ENCODE measurements at regions not wholly inside any gene's neighbourhood (a gene's known extent, or its start where the extent isn't known, plus 50 kb on each side); places are given as distances from the start of the nearest gene placed in this dataset.

DNA sequence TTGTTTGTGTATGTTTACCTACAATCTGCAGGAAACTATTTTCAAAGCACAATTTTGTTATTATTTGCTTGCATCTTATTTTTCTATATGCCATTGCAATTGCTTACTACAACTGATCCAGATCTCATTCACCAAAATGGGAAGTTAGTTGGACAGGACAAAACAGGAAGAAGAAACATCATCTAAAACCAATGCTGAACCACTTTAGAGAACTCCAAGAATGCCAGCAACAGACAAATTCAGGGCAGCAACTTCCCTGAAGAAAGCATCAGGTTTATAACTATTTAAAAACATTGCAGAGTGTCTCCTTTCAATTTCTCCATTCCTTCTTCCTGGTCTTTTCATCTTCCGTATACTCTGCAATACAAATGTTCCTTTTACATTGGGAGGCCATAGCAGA lies 82.4 kb upstream of the SMYD2 start:
- no CpG with 5 or more reads among the region's 1 CpG for WGBS (ENCODE audit: extremely low coverage, insufficient read length, low lambda C conversion rate)
- no peak for DNase-seq

More for the DNA sequence above, 82.4 kb upstream of the SMYD2 start:
- H2BK15ac ChIP-seq (ENCODE audit: low read depth, low read length): no peak overlapping the region
- no peak overlapping the region for H2AK5ac ChIP-seq (ENCODE audit: insufficient read length, low read length)
- no peak overlapping the region for H2BK12ac ChIP-seq (ENCODE audit: insufficient read length, low read depth, low read length)
- no peaks in the 10 kb centered on the region for H3K36me3 Mint-ChIP-seq (ENCODE audit: insufficient read depth in 1 of 3, low read depth in 3 of 3)
- H3K27me3 Mint-ChIP-seq (ENCODE audit: low read depth): peaks cover 2% of the 10 kb centered on the region; the same call in 1 of the 2 replicates
- no peak overlapping the region for H2BK120ac ChIP-seq (ENCODE audit: low read depth, low read length, poor library complexity, severe bottlenecking)
- H2BK20ac ChIP-seq (ENCODE audit: low read depth, low read length, poor library complexity, severe bottlenecking): no peak overlapping the region
- peaks cover 1 to 5% of the 10 kb centered on the region in 2 experiments for H3K4me1 Mint-ChIP-seq
- no peaks in the 10 kb centered on the region for H3K27me3 ChIP-seq (ENCODE audit: insufficient read depth, low read length)
- H3K14ac ChIP-seq (ENCODE audit: insufficient read depth, low read length): no peak overlapping the region
- no peak overlapping the region for H3K27ac ChIP-seq (ENCODE audit: insufficient read length, low read depth, low read length)
- no peak overlapping the region for H4K5ac ChIP-seq (ENCODE audit: insufficient read length, low read depth, low read length)
- H4K20me1 ChIP-seq (ENCODE audit: control insufficient read depth, insufficient read depth, insufficient read length): no peaks in the 10 kb centered on the region
- no peak overlapping the region for H3K4me3 Mint-ChIP-seq
- H3K23ac ChIP-seq (ENCODE audit: insufficient read length, low read depth, low read length): no peak overlapping the region
- no peak overlapping the region for H3K4ac ChIP-seq (ENCODE audit: low read depth, low read length)
- H4K91ac ChIP-seq (ENCODE audit: insufficient read length, low read depth, low read length): no peak overlapping the region
- H3K23me2 ChIP-seq (ENCODE audit: insufficient read length, low read depth, low read length, poor library complexity, severe bottlenecking): no peaks in the 10 kb centered on the region
- TF ChIP-seq, protein P1, sequence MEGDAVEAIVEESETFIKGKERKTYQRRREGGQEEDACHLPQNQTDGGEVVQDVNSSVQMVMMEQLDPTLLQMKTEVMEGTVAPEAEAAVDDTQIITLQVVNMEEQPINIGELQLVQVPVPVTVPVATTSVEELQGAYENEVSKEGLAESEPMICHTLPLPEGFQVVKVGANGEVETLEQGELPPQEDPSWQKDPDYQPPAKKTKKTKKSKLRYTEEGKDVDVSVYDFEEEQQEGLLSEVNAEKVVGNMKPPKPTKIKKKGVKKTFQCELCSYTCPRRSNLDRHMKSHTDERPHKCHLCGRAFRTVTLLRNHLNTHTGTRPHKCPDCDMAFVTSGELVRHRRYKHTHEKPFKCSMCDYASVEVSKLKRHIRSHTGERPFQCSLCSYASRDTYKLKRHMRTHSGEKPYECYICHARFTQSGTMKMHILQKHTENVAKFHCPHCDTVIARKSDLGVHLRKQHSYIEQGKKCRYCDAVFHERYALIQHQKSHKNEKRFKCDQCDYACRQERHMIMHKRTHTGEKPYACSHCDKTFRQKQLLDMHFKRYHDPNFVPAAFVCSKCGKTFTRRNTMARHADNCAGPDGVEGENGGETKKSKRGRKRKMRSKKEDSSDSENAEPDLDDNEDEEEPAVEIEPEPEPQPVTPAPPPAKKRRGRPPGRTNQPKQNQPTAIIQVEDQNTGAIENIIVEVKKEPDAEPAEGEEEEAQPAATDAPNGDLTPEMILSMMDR (conservative IDR thresholded peaks at IDR 0.05): no peak
- no peak overlapping the region for H3K18ac ChIP-seq (ENCODE audit: insufficient read length, low read depth, low read length)
- H2AFZ ChIP-seq (ENCODE audit: low read length): no peak overlapping the region
- H3K9me3 Mint-ChIP-seq: peaks cover 0 to 2% of the 10 kb centered on the region in 2 experiments; a peak in 1 of 5 replicates
- no peak overlapping the region for H3K56ac ChIP-seq (ENCODE audit: insufficient read length, low read depth, low read length)
- H3K79me1 ChIP-seq (ENCODE audit: insufficient read depth, low read depth, low read length, poor library complexity, severe bottlenecking): no peaks in the 10 kb centered on the region
- H3K9me3 ChIP-seq (ENCODE audit: control insufficient read depth, low read depth, low read length): no peaks in the 10 kb centered on the region
- H4K8ac ChIP-seq (replicated peaks; ENCODE audit: insufficient read length, low read depth, low read length): no peak overlapping the region
- H3K4me1 ChIP-seq (ENCODE audit: insufficient read depth, low read length): no peaks in the 10 kb centered on the region; the same call in 1 of the 2 replicates
- H2BK5ac ChIP-seq (ENCODE audit: insufficient read length, low read length): no peak overlapping the region
- H3K79me2 ChIP-seq (ENCODE audit: insufficient read depth, low read length): no peaks in the 10 kb centered on the region
- H3K27ac Mint-ChIP-seq: no peak overlapping the region
- H3T11ph ChIP-seq (ENCODE audit: low read length): no peak overlapping the region
- H3K4me2 ChIP-seq (ENCODE audit: insufficient read depth, insufficient read length, low read length): no peak overlapping the region
- H3K9ac ChIP-seq (ENCODE audit: extremely low read depth, insufficient read length, low read length): no peak overlapping the region

Measured in H9 (cell line).